Muscle layer of colon (tissue), 2 donors: ENCODE measurements at regions not wholly inside any gene's neighbourhood (a gene's known extent, or its start where the extent isn't known, plus 50 kb on each side); places are given as distances from the start of the nearest gene placed in this dataset.

Experiments
- H3K27ac ChIP-seq: one replicate; pipeline ENCODE4 v1.7.0; 2013; ENCODE audit warnings: low read depth, mild to moderate bottlenecking, low read length, moderate library complexity
- H3K27me3 ChIP-seq, 2 donors: one replicate each; pipeline ENCODE4 v1.7.0; 2013; ENCODE audit warnings: low read length in 2 of 2, mild to moderate bottlenecking in 2 of 2; ENCODE audit not compliant: insufficient read depth in 2 of 2, control insufficient read depth in 1 of 2
- H3K36me3 ChIP-seq: one replicate; pipeline ENCODE4 v1.7.0; 2013; ENCODE audit warnings: mild to moderate bottlenecking, low read length; ENCODE audit not compliant: insufficient read depth
- H3K4me1 ChIP-seq: one replicate; pipeline ENCODE4 v1.7.0; 2013; ENCODE audit warnings: mild to moderate bottlenecking, low read length; ENCODE audit not compliant: insufficient read depth
- H3K4me3 ChIP-seq, 2 donors: one replicate each; pipeline ENCODE4 v1.7.0; 2013; ENCODE audit warnings: low read length in 2 of 2, low read depth in 1 of 2, mild to moderate bottlenecking in 1 of 2, moderate library complexity in 1 of 2
- H3K9ac ChIP-seq: one replicate; pipeline ENCODE4 v1.7.0; 2013; ENCODE audit warnings: low read length
- H3K9me3 ChIP-seq: one replicate; pipeline ENCODE4 v1.7.0; 2013; ENCODE audit warnings: mild to moderate bottlenecking, low read length
- donor health status: abdominal sarcoma.
- donor health status: Adenocarcinoma of cecum.

GRCh38 chr14:48814562-48814961 lies 771.6 kb downstream of the RPS29 start:
- H3K27me3 ChIP-seq, result no peaks in the 10 kb centered on the region
- H3K27ac ChIP-seq, result no peak overlapping the region
- H3K9ac ChIP-seq, result no peak overlapping the region
- H3K4me1 ChIP-seq, result no peaks in the 10 kb centered on the region
- H3K36me3 ChIP-seq, result no peaks in the 10 kb centered on the region
- no peak overlapping the region for H3K4me3 ChIP-seq
- no peaks in the 10 kb centered on the region for H3K9me3 ChIP-seq

DNA sequence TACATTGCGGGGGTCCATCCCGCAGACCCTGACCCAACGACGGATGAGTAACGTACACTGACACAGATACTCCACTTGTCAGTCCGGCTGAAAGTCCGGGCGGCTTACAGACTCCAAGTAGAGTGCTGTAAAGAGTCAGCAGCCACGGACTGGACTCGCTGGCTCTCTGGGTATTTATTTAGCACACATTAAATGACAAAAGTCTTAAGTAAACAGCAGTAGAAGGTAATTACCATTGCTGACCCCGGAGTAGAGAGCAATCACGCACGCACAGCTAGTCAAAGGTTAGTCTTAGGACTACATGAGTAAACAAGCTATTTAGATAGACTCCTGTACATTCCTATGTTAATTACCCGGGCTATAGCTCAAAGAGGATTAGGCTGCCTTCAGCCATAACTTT lies 780.9 kb downstream of the RPS29 start:
- Histone ChIP-seq H3K27ac (no peak overlapping the region), H3K4me3 (no peak overlapping the region), H3K9me3 (no peaks in the 10 kb centered on the region), H3K27me3 (no peaks in the 10 kb centered on the region), H3K36me3 (no peaks in the 10 kb centered on the region), H3K4me1 (no peaks in the 10 kb centered on the region), H3K9ac (no peak overlapping the region)

GRCh38 chr14:48792376-48793024 lies 793.7 kb downstream of the RPS29 start:
- Histone ChIP-seq H3K36me3 (no peaks in the 10 kb centered on the region), H3K27ac (no peak overlapping the region), H3K4me3 (no peak overlapping the region), H3K9me3 (no peaks in the 10 kb centered on the region), H3K27me3 (no peaks in the 10 kb centered on the region), H3K4me1 (no peaks in the 10 kb centered on the region), H3K9ac (no peak overlapping the region)

DNA sequence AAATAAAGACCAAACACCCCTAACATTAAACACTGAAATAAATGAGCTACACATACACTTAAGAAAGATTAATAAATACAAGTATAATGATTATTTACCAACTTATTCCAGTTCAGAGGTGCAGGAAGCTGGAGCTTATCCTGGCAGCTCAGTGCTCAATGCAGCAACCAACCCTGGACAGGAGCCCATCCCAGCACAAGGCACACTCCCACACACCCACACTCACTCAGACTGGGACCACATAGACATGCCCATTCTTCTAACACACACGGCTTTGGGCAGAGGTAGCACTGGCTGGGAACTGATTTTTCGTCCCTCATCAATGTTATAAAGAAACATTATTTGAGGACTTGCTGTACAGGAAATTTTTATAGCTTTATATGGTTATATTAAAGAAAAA lies 797.4 kb downstream of the RPS29 start:
- H3K4me3 ChIP-seq, result no peak overlapping the region
- H3K9ac ChIP-seq, result no peak overlapping the region
- H3K9me3 ChIP-seq, result no peaks in the 10 kb centered on the region
- H3K36me3 ChIP-seq, result no peaks in the 10 kb centered on the region
- H3K4me1 ChIP-seq, result no peaks in the 10 kb centered on the region
- no peak overlapping the region for H3K27ac ChIP-seq
- H3K27me3 ChIP-seq, result no peaks in the 10 kb centered on the region

GRCh38 chr14:48786498-48786897 lies 799.7 kb downstream of the RPS29 start:
- Histone ChIP-seq H3K36me3 (no peaks in the 10 kb centered on the region), H3K9me3 (no peaks in the 10 kb centered on the region), H3K4me3 (no peak overlapping the region)

GRCh38 chr14:48771717-48772116 lies 814.5 kb downstream of the RPS29 start:
- Histone ChIP-seq H3K4me3 (no peak overlapping the region), H3K4me1 (no peaks in the 10 kb centered on the region), H3K36me3 (no peaks in the 10 kb centered on the region), H3K27me3 (no peaks in the 10 kb centered on the region), H3K9me3 (no peaks in the 10 kb centered on the region), H3K27ac (no peak overlapping the region), H3K9ac (no peak overlapping the region)

More at GRCh38 chr14:48786498-48786897, 799.7 kb downstream of the RPS29 start:
- Histone ChIP-seq H3K9ac (no peak overlapping the region), H3K27me3 (no peaks in the 10 kb centered on the region), H3K27ac (no peak overlapping the region), H3K4me1 (no peaks in the 10 kb centered on the region)

DNA sequence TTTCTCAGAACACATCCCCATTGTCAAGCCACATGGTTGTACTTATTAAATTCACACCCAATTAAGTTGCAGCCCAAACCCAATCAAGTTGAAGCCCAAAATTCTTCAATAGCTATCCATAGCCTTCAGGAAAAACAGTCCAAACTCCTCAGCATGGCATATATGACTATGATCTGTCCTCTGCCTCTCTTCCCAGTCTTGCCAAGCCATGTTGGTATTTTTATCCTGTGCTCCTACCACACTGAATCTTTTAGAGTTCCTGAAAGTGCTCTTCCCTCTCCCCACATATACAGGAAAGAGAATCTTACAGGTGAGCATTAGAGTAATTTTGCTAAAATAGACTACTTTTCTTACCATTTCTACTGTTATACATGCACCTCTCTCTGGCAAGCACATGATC lies 834.9 kb downstream of the RPS29 start:
- Histone ChIP-seq H3K27ac (no peak overlapping the region), H3K4me3 (no peak overlapping the region), H3K4me1 (no peaks in the 10 kb centered on the region), H3K36me3 (no peaks in the 10 kb centered on the region), H3K9me3 (no peaks in the 10 kb centered on the region), H3K9ac (no peak overlapping the region), H3K27me3 (no peaks in the 10 kb centered on the region)

GRCh38 chr14:48748151-48748675 lies 838.0 kb downstream of the RPS29 start:
- H3K4me1 ChIP-seq, result no peaks in the 10 kb centered on the region
- H3K27ac ChIP-seq, result no peak overlapping the region
- no peaks in the 10 kb centered on the region for H3K36me3 ChIP-seq
- no peaks in the 10 kb centered on the region for H3K27me3 ChIP-seq
- no peaks in the 10 kb centered on the region for H3K9me3 ChIP-seq
- H3K9ac ChIP-seq, result no peak overlapping the region
- no peak overlapping the region for H3K4me3 ChIP-seq

DNA sequence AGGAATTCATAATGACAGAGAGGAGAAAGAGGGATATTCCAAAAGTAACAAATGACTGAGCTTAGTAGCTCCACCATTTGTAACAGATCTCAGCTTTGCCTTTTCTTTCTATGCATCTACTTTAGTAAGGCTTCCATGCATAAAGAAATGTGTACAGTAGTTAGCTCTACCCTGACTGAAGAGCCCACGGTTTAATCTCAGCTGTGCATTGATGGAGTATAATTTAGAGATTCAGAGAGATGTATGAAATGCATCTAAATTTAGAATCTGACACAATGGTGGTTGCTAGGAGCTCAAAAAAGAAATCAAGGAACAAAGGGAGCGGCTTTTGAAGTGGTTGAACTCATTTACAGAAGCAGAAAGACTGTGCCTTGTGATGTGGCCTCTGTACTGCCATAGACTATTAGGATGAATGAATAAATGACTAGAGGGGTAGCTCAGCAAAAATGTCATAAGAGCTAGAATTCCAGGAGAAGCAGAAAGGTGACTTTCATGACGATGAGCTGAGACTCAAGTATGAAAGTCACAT lies 838.6 kb downstream of the RPS29 start:
- Histone ChIP-seq H3K27ac (no peak overlapping the region), H3K4me1 (no peaks in the 10 kb centered on the region), H3K4me3 (no peak overlapping the region), H3K27me3 (no peaks in the 10 kb centered on the region), H3K9ac (no peak overlapping the region), H3K9me3 (no peaks in the 10 kb centered on the region), H3K36me3 (no peaks in the 10 kb centered on the region)

DNA sequence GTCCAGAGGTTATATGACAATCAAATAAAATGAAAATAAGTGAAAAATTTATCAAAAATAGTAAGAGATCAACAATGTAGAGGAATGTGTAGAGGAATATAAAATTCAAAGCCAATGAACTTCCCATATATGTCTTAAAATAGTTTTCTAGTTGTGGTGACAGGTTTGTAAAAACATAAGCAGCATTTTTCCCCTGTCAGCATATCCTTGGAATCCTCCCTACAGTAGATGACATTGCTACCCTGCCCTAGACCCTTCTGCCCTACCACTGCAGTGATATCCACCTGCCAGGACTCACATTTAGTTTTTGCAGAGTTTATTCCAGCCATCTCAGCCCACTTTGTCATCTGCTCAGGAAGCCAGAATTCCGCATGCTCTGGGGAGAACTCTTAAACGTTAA lies 842.0 kb downstream of the RPS29 start:
- Histone ChIP-seq H3K4me1 (no peaks in the 10 kb centered on the region), H3K9me3 (no peaks in the 10 kb centered on the region), H3K27me3 (no peaks in the 10 kb centered on the region), H3K27ac (no peak overlapping the region), H3K9ac (no peak overlapping the region), H3K4me3 (no peak overlapping the region), H3K36me3 (no peaks in the 10 kb centered on the region)

- Histone ChIP-seq H3K9ac (no peak overlapping the region), H3K9me3 (no peaks in the 10 kb centered on the region), H3K4me3 (no peak overlapping the region), H3K27me3 (no peaks in the 10 kb centered on the region), H3K36me3 (no peaks in the 10 kb centered on the region), H3K4me1 (no peaks in the 10 kb centered on the region), H3K27ac (no peak overlapping the region)
These were observed 847.8 kb downstream of the RPS29 start for GRCh38 chr14:48738186-48738925.
